Tibial nerve (tissue), 4 donors: ENCODE measurements at regions not wholly inside any gene's neighbourhood (a gene's known extent, or its start where the extent isn't known, plus 50 kb on each side); places are given as distances from the start of the nearest gene placed in this dataset.

Experiments used
- EP300 ChIP-seq, 2 donors: sonication (generic); formaldehyde crosslinking; IDR thresholded peaks; one replicate each; pipeline ENCODE4 v1.6.1; 2017; ENCODE audit warnings: antibody characterized with exemption in 2 of 2, mild to moderate bottlenecking in 1 of 2
- POLR2A ChIP-seq, 2 donors: fragments of 450-650 bp; IDR thresholded peaks; one replicate each; pipeline ENCODE4 v1.6.1; 2017; ENCODE audit warnings: antibody characterized with exemption in 2 of 2, mild to moderate bottlenecking in 2 of 2, moderate library complexity in 2 of 2
- TF ChIP-seq, protein P1 (sequence below), 5 experiments: fragments of 200-600 bp in 3 of 5; fragments of 450-650 bp in 2 of 5; sonication (generic) in 3 of 5; IDR thresholded peaks; one replicate each; pipeline ENCODE4 v1.5.1; 2016 to 2019; ENCODE audit warnings: antibody characterized with exemption in 5 of 5, mild to moderate bottlenecking in 3 of 5, moderate library complexity in 2 of 5

DNA sequence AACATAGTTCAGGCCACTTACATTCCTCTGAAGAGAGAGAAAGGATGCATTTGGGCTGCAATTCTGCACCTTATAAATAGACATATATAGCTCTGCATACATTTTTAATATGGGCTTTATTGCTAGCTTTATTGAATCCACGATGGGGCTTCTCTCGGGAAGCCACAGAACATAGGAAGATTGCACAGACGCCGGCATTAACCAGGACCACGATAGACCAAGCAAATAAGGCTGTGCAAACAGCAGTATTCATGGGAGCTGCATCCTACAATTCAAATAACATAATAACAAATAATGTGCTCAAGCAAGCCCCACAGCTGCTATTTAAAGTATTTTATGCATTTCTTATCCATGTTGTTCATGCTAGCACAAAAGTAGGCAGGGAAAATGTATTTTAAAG lies 432.3 kb downstream of the TMEM114 start:
- TF ChIP-seq, protein P1, sequence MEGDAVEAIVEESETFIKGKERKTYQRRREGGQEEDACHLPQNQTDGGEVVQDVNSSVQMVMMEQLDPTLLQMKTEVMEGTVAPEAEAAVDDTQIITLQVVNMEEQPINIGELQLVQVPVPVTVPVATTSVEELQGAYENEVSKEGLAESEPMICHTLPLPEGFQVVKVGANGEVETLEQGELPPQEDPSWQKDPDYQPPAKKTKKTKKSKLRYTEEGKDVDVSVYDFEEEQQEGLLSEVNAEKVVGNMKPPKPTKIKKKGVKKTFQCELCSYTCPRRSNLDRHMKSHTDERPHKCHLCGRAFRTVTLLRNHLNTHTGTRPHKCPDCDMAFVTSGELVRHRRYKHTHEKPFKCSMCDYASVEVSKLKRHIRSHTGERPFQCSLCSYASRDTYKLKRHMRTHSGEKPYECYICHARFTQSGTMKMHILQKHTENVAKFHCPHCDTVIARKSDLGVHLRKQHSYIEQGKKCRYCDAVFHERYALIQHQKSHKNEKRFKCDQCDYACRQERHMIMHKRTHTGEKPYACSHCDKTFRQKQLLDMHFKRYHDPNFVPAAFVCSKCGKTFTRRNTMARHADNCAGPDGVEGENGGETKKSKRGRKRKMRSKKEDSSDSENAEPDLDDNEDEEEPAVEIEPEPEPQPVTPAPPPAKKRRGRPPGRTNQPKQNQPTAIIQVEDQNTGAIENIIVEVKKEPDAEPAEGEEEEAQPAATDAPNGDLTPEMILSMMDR (IDR thresholded peaks at IDR 0.05): no peak
- TF ChIP-seq POLR2A (IDR thresholded peaks at IDR 0.05): no peak
- TF ChIP-seq EP300 (IDR thresholded peaks at IDR 0.05): no peak
